ENCODE measurements at regions not wholly inside any gene's neighbourhood (a gene's known extent, or its start where the extent isn't known, plus 50 kb on each side); places are given as distances from the start of the nearest gene placed in this dataset.

- no peaks in the 10 kb centered on the region for H3K36me3 ChIP-seq (ENCODE audit: insufficient read depth, low read length)
- Mint-ChIP-seq H3K4me1 (ENCODE audit: low read depth, unreplicated experiment) (peaks cover 4% of the 10 kb centered on the region), H3K27ac (ENCODE audit: unreplicated experiment) (no peak overlapping the region), H3K4me3 (ENCODE audit: unreplicated experiment) (no peak overlapping the region), H3K27me3 (ENCODE audit: low read depth, unreplicated experiment) (peaks cover 2% of the 10 kb centered on the region), H3K36me3 (ENCODE audit: low read depth, unreplicated experiment) (no peaks in the 10 kb centered on the region), H3K9me3 (ENCODE audit: unreplicated experiment) (no peaks in the 10 kb centered on the region)
- no peaks in the 10 kb centered on the region for H3K79me2 ChIP-seq (ENCODE audit: insufficient read depth, low read length)
- H3K4me2 ChIP-seq (ENCODE audit: low read length): no peak overlapping the region
- no peaks in the 10 kb centered on the region for H3K9me3 ChIP-seq (ENCODE audit: insufficient read depth, low read depth, low read length)
- no peaks in the 10 kb centered on the region for H3K27me3 ChIP-seq (ENCODE audit: insufficient read depth, low read length)
- no peak overlapping the region for H3K27ac ChIP-seq (ENCODE audit: low read depth, low read length)
- H3K4me3 ChIP-seq (ENCODE audit: insufficient read depth, low read depth, low read length): no peak overlapping the region
- H2AFZ ChIP-seq (ENCODE audit: low read depth, low read length): no peak overlapping the region
- no peaks in the 10 kb centered on the region for H3K4me1 ChIP-seq (ENCODE audit: insufficient read depth, low read length)
- H3K9ac ChIP-seq (ENCODE audit: low read length): no peak overlapping the region
- no peak for DNase-seq (ENCODE audit: low read depth)
- no peak for FAIRE-seq
- TF ChIP-seq CTCF (IDR thresholded peaks at IDR 0.05; ENCODE audit: insufficient read depth, low read depth, low read length) (peak; percentile 5), EZH2 (IDR thresholded peaks at IDR 0.05; ENCODE audit: insufficient read depth, low read length) (no peak)
- no peaks in the 10 kb centered on the region for H4K20me1 ChIP-seq (ENCODE audit: insufficient read depth, low read length)
Measured at GRCh38 chr4:100117750-100118149, 72.5 kb downstream of the DDIT4L start.

- H3K27ac ChIP-seq (ENCODE audit: low read depth, low read length): no peak overlapping the region
- H3K9ac ChIP-seq (ENCODE audit: low read length): no peak overlapping the region
- peaks cover 2% of the 10 kb centered on the region for H3K27me3 Mint-ChIP-seq (ENCODE audit: low read depth, unreplicated experiment)
- H3K4me1 ChIP-seq (ENCODE audit: insufficient read depth, low read length): no peaks in the 10 kb centered on the region
- H3K9me3 ChIP-seq (ENCODE audit: insufficient read depth, low read depth, low read length): no peaks in the 10 kb centered on the region
- no peaks in the 10 kb centered on the region for H3K36me3 Mint-ChIP-seq (ENCODE audit: low read depth, unreplicated experiment)
- no peak overlapping the region for H2AFZ ChIP-seq (ENCODE audit: low read depth, low read length)
- H3K4me3 Mint-ChIP-seq (ENCODE audit: unreplicated experiment): no peak overlapping the region
- peaks cover 4% of the 10 kb centered on the region for H3K4me1 Mint-ChIP-seq (ENCODE audit: low read depth, unreplicated experiment)
- H3K36me3 ChIP-seq (ENCODE audit: insufficient read depth, low read length): no peaks in the 10 kb centered on the region
- no peak overlapping the region for H3K4me2 ChIP-seq (ENCODE audit: low read length)
- no peak overlapping the region for H3K27ac Mint-ChIP-seq (ENCODE audit: unreplicated experiment)
- TF ChIP-seq CTCF (IDR thresholded peaks at IDR 0.05; ENCODE audit: insufficient read depth, low read depth, low read length): no peak
- H4K20me1 ChIP-seq (ENCODE audit: insufficient read depth, low read length): no peaks in the 10 kb centered on the region
- H3K27me3 ChIP-seq (ENCODE audit: insufficient read depth, low read length): no peaks in the 10 kb centered on the region
- no peak for DNase-seq (ENCODE audit: low read depth)
- no peak overlapping the region for H3K4me3 ChIP-seq (ENCODE audit: insufficient read depth, low read depth, low read length)
- FAIRE-seq: no peak
- H3K79me2 ChIP-seq (ENCODE audit: insufficient read depth, low read length): no peaks in the 10 kb centered on the region
- no peaks in the 10 kb centered on the region for H3K9me3 Mint-ChIP-seq (ENCODE audit: unreplicated experiment)
Measured at GRCh38 chr4:100114909-100115308, 75.4 kb downstream of the DDIT4L start.

GRCh38 chr4:100113732-100114131 lies 76.5 kb downstream of the DDIT4L start:
- H3K4me3 ChIP-seq (ENCODE audit: insufficient read depth, low read depth, low read length): no peak overlapping the region
- H3K9me3 ChIP-seq (ENCODE audit: insufficient read depth, low read depth, low read length): no peaks in the 10 kb centered on the region
- no peak overlapping the region for H3K27ac Mint-ChIP-seq (ENCODE audit: unreplicated experiment)
- H3K4me1 ChIP-seq (ENCODE audit: insufficient read depth, low read length): no peaks in the 10 kb centered on the region
- peaks cover 4% of the 10 kb centered on the region for H3K4me1 Mint-ChIP-seq (ENCODE audit: low read depth, unreplicated experiment)
- H3K36me3 ChIP-seq (ENCODE audit: insufficient read depth, low read length): no peaks in the 10 kb centered on the region
- no peaks in the 10 kb centered on the region for H3K9me3 Mint-ChIP-seq (ENCODE audit: unreplicated experiment)
- no peak overlapping the region for H3K27ac ChIP-seq (ENCODE audit: low read depth, low read length)
- TF ChIP-seq CTCF (IDR thresholded peaks at IDR 0.05; ENCODE audit: insufficient read depth, low read depth, low read length) (no peak), EZH2 (IDR thresholded peaks at IDR 0.05; ENCODE audit: insufficient read depth, low read length) (no peak)
- no peak for FAIRE-seq
- H4K20me1 ChIP-seq (ENCODE audit: insufficient read depth, low read length): no peaks in the 10 kb centered on the region
- H3K27me3 ChIP-seq (ENCODE audit: insufficient read depth, low read length): no peaks in the 10 kb centered on the region
- no peaks in the 10 kb centered on the region for H3K79me2 ChIP-seq (ENCODE audit: insufficient read depth, low read length)
- no peak overlapping the region for H2AFZ ChIP-seq (ENCODE audit: low read depth, low read length)
- H3K27me3 Mint-ChIP-seq (ENCODE audit: low read depth, unreplicated experiment): peaks cover 2% of the 10 kb centered on the region
- H3K36me3 Mint-ChIP-seq (ENCODE audit: low read depth, unreplicated experiment): no peaks in the 10 kb centered on the region
- no peak overlapping the region for H3K4me3 Mint-ChIP-seq (ENCODE audit: unreplicated experiment)
- H3K4me2 ChIP-seq (ENCODE audit: low read length): no peak overlapping the region
- no peak overlapping the region for H3K9ac ChIP-seq (ENCODE audit: low read length)
- DNase-seq (ENCODE audit: low read depth): no peak

Measured in astrocyte (in vitro differentiated cells and primary cell).